H9 (cell line): ENCODE measurements at regions not wholly inside any gene's neighbourhood (a gene's known extent, or its start where the extent isn't known, plus 50 kb on each side); places are given as distances from the start of the nearest gene placed in this dataset.

Experiments used
- DNase-seq: peaks from one replicate; pipeline ENCODE4 v3.0.0-alpha.2; 2017
- H2AFZ ChIP-seq: one replicate; pipeline ENCODE4 v1.6.1; 2013; ENCODE audit warnings: mild to moderate bottlenecking, low read length, control low read depth, moderate library complexity
- H2AK5ac ChIP-seq: 2 replicates; pipeline ENCODE4 v1.6.1; 2013; ENCODE audit warnings: low read length, control low read depth, mixed read lengths; ENCODE audit not compliant: insufficient read length
- H2BK120ac ChIP-seq: one replicate; pipeline ENCODE4 v1.6.1; 2013; ENCODE audit warnings: low read depth, mild to moderate bottlenecking, low read length, control low read depth, inconsistent platforms; ENCODE audit not compliant: poor library complexity, severe bottlenecking
- H2BK12ac ChIP-seq: 2 replicates; pipeline ENCODE4 v1.6.1; 2013; ENCODE audit warnings: low read length, control low read depth, mixed read lengths, low read depth; ENCODE audit not compliant: insufficient read length
- H2BK15ac ChIP-seq: 2 replicates; pipeline ENCODE4 v1.6.1; 2013; ENCODE audit warnings: low read depth, low read length, control low read depth
- H2BK20ac ChIP-seq: one replicate; pipeline ENCODE4 v1.6.1; 2013; ENCODE audit warnings: low read depth, mild to moderate bottlenecking, low read length, control low read depth, inconsistent platforms; ENCODE audit not compliant: poor library complexity, severe bottlenecking
- H2BK5ac ChIP-seq: 2 replicates; pipeline ENCODE4 v1.6.1; 2013; ENCODE audit warnings: low read length, control low read depth, mixed read lengths; ENCODE audit not compliant: insufficient read length
- H3K14ac ChIP-seq: 2 replicates; pipeline ENCODE4 v1.6.1; 2013; ENCODE audit warnings: low read length, control low read depth; ENCODE audit not compliant: insufficient read depth
- H3K18ac ChIP-seq: 2 replicates; pipeline ENCODE4 v1.6.1; 2013; ENCODE audit warnings: low read depth, mild to moderate bottlenecking, mixed read lengths, low read length, control low read depth; ENCODE audit not compliant: insufficient read length
- H3K23ac ChIP-seq: 2 replicates; pipeline ENCODE4 v1.6.1; 2013; ENCODE audit warnings: low read length, control low read depth, mixed read lengths, low read depth; ENCODE audit not compliant: insufficient read length
- H3K23me2 ChIP-seq: 2 replicates; pipeline ENCODE4 v1.6.1; 2013; ENCODE audit warnings: low read depth, mild to moderate bottlenecking, mixed read lengths, low read length, control low read depth; ENCODE audit not compliant: insufficient read length, poor library complexity, severe bottlenecking
- H3K27ac ChIP-seq: 2 replicates; pipeline ENCODE4 v1.5.1; 2013; ENCODE audit warnings: low read length, control low read depth, mixed read lengths, low read depth; ENCODE audit not compliant: insufficient read length
- H3K27me3 ChIP-seq: 2 replicates; pipeline ENCODE4 v1.6.1; 2013; ENCODE audit warnings: low read length, control low read depth, inconsistent platforms; ENCODE audit not compliant: insufficient read depth
- H3K4ac ChIP-seq: 2 replicates; pipeline ENCODE4 v1.6.1; 2013; ENCODE audit warnings: low read depth, mild to moderate bottlenecking, control low read depth, inconsistent platforms, low read length, moderate library complexity
- H3K4me1 ChIP-seq: 2 replicates; pipeline ENCODE4 v1.6.1; 2013; ENCODE audit warnings: low read length, control low read depth, inconsistent platforms; ENCODE audit not compliant: insufficient read depth
- H3K4me2 ChIP-seq: 2 replicates; pipeline ENCODE4 v1.6.1; 2013; ENCODE audit warnings: low read length, control low read depth, mixed read lengths; ENCODE audit not compliant: insufficient read length, insufficient read depth
- H3K56ac ChIP-seq: 2 replicates; pipeline ENCODE4 v1.6.1; 2013; ENCODE audit warnings: low read depth, mild to moderate bottlenecking, mixed read lengths, low read length, control low read depth; ENCODE audit not compliant: insufficient read length
- H3K79me1 ChIP-seq: 2 replicates; pipeline ENCODE4 v1.6.1; 2013; ENCODE audit warnings: low read depth, mild to moderate bottlenecking, moderate library complexity, low read length, control low read depth, inconsistent platforms; ENCODE audit not compliant: insufficient read depth, poor library complexity, severe bottlenecking
- H3K79me2 ChIP-seq: 2 replicates; pipeline ENCODE4 v1.6.1; 2013; ENCODE audit warnings: low read length, control low read depth, inconsistent platforms; ENCODE audit not compliant: insufficient read depth
- H3K9ac ChIP-seq: 2 replicates; pipeline ENCODE4 v1.6.1; 2013; ENCODE audit warnings: low read length, control low read depth, mixed read lengths; ENCODE audit not compliant: insufficient read length; ENCODE audit errors: extremely low read depth
- H3K9me3 ChIP-seq: one replicate; pipeline ENCODE4 v1.6.1; 2013; ENCODE audit warnings: low read depth, low read length, inconsistent platforms; ENCODE audit not compliant: control insufficient read depth
- H3T11ph ChIP-seq: one replicate; pipeline ENCODE4 v1.6.1; 2013; ENCODE audit warnings: mild to moderate bottlenecking, low read length, control low read depth, inconsistent platforms
- H4K20me1 ChIP-seq: one replicate; pipeline ENCODE4 v1.6.1; 2013; ENCODE audit not compliant: control insufficient read depth, insufficient read length, insufficient read depth
- H4K5ac ChIP-seq: 2 replicates; pipeline ENCODE4 v1.6.1; 2013; ENCODE audit warnings: low read depth, mild to moderate bottlenecking, mixed read lengths, low read length, control low read depth; ENCODE audit not compliant: insufficient read length
- H4K8ac ChIP-seq: replicated peaks from 2 replicates; pipeline ENCODE4 v1.6.1; 2013; ENCODE audit warnings: low read length, control low read depth, mixed read lengths, low read depth; ENCODE audit not compliant: insufficient read length
- H4K91ac ChIP-seq: 2 replicates; pipeline ENCODE4 v1.6.1; 2013; ENCODE audit warnings: low read depth, mild to moderate bottlenecking, moderate library complexity, mixed read lengths, low read length, control low read depth; ENCODE audit not compliant: insufficient read length
- H3K27ac Mint-ChIP-seq, 3 experiments: 2 replicates in 2 of 3; 3 replicates in 1 of 3; pipeline ENCODE4 v1.8.0; 2020 to 2021; ENCODE audit warnings: mixed read lengths in 3 of 3, mild to moderate bottlenecking in 1 of 3, moderate library complexity in 1 of 3
- H3K27me3 Mint-ChIP-seq: 2 replicates; pipeline ENCODE4 v1.8.0; 2021; ENCODE audit warnings: low read depth, mild to moderate bottlenecking, moderate library complexity, mixed read lengths
- H3K36me3 Mint-ChIP-seq, 3 experiments: 2 replicates in 2 of 3; 3 replicates in 1 of 3; pipeline ENCODE4 v1.8.0; 2020 to 2021; ENCODE audit warnings: low read depth in 3 of 3, mixed read lengths in 3 of 3; ENCODE audit not compliant: insufficient read depth in 1 of 3
- H3K4me1 Mint-ChIP-seq, 2 experiments: 2 replicates each; pipeline ENCODE4 v1.8.0; 2020; ENCODE audit warnings: mixed read lengths in 2 of 2
- H3K4me3 Mint-ChIP-seq, 2 experiments: 2 replicates in 1 of 2; 3 replicates in 1 of 2; pipeline ENCODE4 v1.8.0; 2020 to 2021; ENCODE audit warnings: mild to moderate bottlenecking in 2 of 2, mixed read lengths in 2 of 2, moderate library complexity in 1 of 2
- H3K9me3 Mint-ChIP-seq, 2 experiments: 2 replicates in 1 of 2; 3 replicates in 1 of 2; pipeline ENCODE4 v1.8.0; 2020; ENCODE audit warnings: mild to moderate bottlenecking in 2 of 2, mixed read lengths in 2 of 2, moderate library complexity in 1 of 2
- WGBS: extraction: QIAGEN DNeasy Blood & Tissue Kit; methylation state at CpG from one replicate; pipeline ENCODE4 v1.1.7; 2013; ENCODE audit warnings: missing lambda C conversion rate, low lambda C conversion rate, mixed read lengths; ENCODE audit not compliant: insufficient read length; ENCODE audit errors: extremely low coverage; 5-methylcytosine and 5-hydroxymethylcytosine counted together
- TF ChIP-seq, protein P1 (sequence below): fragments of 200-600 bp; sonication (generic); conservative IDR thresholded peaks from 3 replicates; pipeline ENCODE4 v1.8.0; 2021; ENCODE audit warnings: antibody characterized with exemption, mild to moderate bottlenecking

DNA sequence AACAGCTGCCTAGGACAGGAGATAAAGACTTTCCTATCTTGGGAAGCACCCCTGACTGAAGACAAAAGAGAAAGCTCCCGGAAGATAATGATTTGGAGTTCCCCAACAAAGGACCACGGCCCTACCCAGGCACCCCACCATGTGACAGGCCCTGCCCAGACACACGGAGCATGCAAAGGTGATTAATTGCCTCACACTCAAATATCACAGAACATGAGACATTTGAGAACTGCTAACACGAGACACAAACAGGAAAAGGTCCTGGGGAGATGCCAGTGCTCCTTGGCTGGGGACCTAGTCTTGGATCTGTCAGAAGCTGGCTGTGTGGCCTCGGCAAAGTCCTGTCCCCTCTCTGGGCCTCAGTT, 82.5 kb upstream of the PTPN1 start:
- H3K4me2 ChIP-seq: no peak overlapping the region
- no peak overlapping the region for H2BK120ac ChIP-seq
- H2AK5ac ChIP-seq: no peak overlapping the region
- TF ChIP-seq, protein P1, sequence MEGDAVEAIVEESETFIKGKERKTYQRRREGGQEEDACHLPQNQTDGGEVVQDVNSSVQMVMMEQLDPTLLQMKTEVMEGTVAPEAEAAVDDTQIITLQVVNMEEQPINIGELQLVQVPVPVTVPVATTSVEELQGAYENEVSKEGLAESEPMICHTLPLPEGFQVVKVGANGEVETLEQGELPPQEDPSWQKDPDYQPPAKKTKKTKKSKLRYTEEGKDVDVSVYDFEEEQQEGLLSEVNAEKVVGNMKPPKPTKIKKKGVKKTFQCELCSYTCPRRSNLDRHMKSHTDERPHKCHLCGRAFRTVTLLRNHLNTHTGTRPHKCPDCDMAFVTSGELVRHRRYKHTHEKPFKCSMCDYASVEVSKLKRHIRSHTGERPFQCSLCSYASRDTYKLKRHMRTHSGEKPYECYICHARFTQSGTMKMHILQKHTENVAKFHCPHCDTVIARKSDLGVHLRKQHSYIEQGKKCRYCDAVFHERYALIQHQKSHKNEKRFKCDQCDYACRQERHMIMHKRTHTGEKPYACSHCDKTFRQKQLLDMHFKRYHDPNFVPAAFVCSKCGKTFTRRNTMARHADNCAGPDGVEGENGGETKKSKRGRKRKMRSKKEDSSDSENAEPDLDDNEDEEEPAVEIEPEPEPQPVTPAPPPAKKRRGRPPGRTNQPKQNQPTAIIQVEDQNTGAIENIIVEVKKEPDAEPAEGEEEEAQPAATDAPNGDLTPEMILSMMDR: no peak
- no peak overlapping the region for H3K23ac ChIP-seq
- H4K5ac ChIP-seq: no peak overlapping the region
- DNase-seq: no peak
- no peak overlapping the region for H3K4me3 Mint-ChIP-seq
- H3K4ac ChIP-seq: no peak overlapping the region
- H3K23me2 ChIP-seq: no peaks in the 10 kb centered on the region
- H3K9ac ChIP-seq: no peak overlapping the region
- no peaks in the 10 kb centered on the region for H4K20me1 ChIP-seq
- no peak overlapping the region for H4K8ac ChIP-seq
- no peaks in the 10 kb centered on the region for H3K36me3 Mint-ChIP-seq
- no peak overlapping the region for H3K56ac ChIP-seq
- no peak overlapping the region for H3K27ac ChIP-seq
- H3K9me3 Mint-ChIP-seq: no peaks in the 10 kb centered on the region
- H3K4me1 Mint-ChIP-seq: peaks cover 24 to 29% of the 10 kb centered on the region in 2 experiments
- H3K79me1 ChIP-seq: no peaks in the 10 kb centered on the region
- H2AFZ ChIP-seq: no peak overlapping the region
- no peaks in the 10 kb centered on the region for H3K27me3 ChIP-seq
- no peak overlapping the region for H4K91ac ChIP-seq
- no peak overlapping the region for H2BK20ac ChIP-seq
- H2BK15ac ChIP-seq: no peak overlapping the region
- no CpG with 5 or more reads among the region's 5 CpGs for WGBS
- no peak overlapping the region for H3K14ac ChIP-seq
- no peaks in the 10 kb centered on the region for H3K9me3 ChIP-seq
- H3K27me3 Mint-ChIP-seq: no peaks in the 10 kb centered on the region; the same call in none of the 2 replicates
- H3K4me1 ChIP-seq: no peaks in the 10 kb centered on the region
- no peak overlapping the region for H2BK12ac ChIP-seq
- H3K79me2 ChIP-seq: no peaks in the 10 kb centered on the region
- no peak overlapping the region for H3K18ac ChIP-seq
- no peak overlapping the region for H2BK5ac ChIP-seq
- peak overlapping the region in 1 of 3 experiments; percentile 51; a peak in 1 of 7 replicates for H3K27ac Mint-ChIP-seq
- no peak overlapping the region for H3T11ph ChIP-seq
